Breast epithelium (tissue), 3 donors: ENCODE measurements at regions not wholly inside any gene's neighbourhood (a gene's known extent, or its start where the extent isn't known, plus 50 kb on each side); places are given as distances from the start of the nearest gene placed in this dataset.

ENCODE experiments used
- POLR2A ChIP-seq: fragments of 450-650 bp; IDR thresholded peaks from one replicate; pipeline ENCODE4 v1.6.1; 2016; ENCODE audit warnings: antibody characterized with exemption, mild to moderate bottlenecking, moderate library complexity
- POLR2AphosphoS5 ChIP-seq, 3 donors: sonication (generic); formaldehyde crosslinking; IDR thresholded peaks; one replicate each; pipeline ENCODE4 v1.6.1; 2017; ENCODE audit warnings: antibody characterized with exemption in 3 of 3
- TF ChIP-seq, protein P1 (sequence below), 3 donors: fragments of 450-650 bp; IDR thresholded peaks; one replicate each; pipeline ENCODE4 v1.5.1; 2016 to 2017; ENCODE audit warnings: antibody characterized with exemption in 3 of 3, mild to moderate bottlenecking in 3 of 3, moderate library complexity in 3 of 3

DNA sequence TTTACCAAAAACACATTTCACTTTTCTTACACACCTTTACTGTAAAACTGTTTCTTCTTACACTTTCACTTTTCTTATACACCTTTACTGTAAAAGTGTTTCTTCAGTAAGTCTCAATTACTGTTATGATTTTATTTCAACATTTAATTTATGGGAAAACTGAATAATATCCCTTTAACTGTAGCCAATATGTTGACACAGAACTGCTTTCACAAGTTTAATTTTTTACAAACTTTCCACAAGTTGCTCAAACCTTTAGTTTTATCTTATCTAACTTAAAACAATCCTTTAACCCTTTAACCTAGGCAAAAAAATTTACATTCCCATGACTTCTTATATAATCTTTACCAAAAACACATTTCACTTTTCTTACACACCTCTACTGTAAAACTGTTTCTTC is 63.3 kb upstream of the OR5AN1 start:
- TF ChIP-seq POLR2A (no peak), POLR2AphosphoS5 (IDR thresholded peaks at IDR 0.05) (no peak)
- TF ChIP-seq, protein P1, sequence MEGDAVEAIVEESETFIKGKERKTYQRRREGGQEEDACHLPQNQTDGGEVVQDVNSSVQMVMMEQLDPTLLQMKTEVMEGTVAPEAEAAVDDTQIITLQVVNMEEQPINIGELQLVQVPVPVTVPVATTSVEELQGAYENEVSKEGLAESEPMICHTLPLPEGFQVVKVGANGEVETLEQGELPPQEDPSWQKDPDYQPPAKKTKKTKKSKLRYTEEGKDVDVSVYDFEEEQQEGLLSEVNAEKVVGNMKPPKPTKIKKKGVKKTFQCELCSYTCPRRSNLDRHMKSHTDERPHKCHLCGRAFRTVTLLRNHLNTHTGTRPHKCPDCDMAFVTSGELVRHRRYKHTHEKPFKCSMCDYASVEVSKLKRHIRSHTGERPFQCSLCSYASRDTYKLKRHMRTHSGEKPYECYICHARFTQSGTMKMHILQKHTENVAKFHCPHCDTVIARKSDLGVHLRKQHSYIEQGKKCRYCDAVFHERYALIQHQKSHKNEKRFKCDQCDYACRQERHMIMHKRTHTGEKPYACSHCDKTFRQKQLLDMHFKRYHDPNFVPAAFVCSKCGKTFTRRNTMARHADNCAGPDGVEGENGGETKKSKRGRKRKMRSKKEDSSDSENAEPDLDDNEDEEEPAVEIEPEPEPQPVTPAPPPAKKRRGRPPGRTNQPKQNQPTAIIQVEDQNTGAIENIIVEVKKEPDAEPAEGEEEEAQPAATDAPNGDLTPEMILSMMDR (IDR thresholded peaks at IDR 0.05) = no peak
